Peyer's patch (tissue), 4 donors: ENCODE measurements at regions not wholly inside any gene's neighbourhood (a gene's known extent, or its start where the extent isn't known, plus 50 kb on each side); places are given as distances from the start of the nearest gene placed in this dataset.

Experiments
- DNase-seq, 3 donors: peaks; one replicate each; pipeline ENCODE4 v3.0.0-alpha.2; 2017 to 2019
- H3K27ac ChIP-seq, 4 donors: fragments of 200-600 bp; sonication (generic); one replicate each; pipeline ENCODE4 v1.5.1; 2016 to 2019
- H3K27me3 ChIP-seq, 2 donors: fragments of 200-600 bp; sonication (generic); one replicate each; pipeline ENCODE4 v1.5.1; 2019
- H3K36me3 ChIP-seq, 3 donors: fragments of 200-600 bp; sonication (generic); one replicate each; pipeline ENCODE4 v1.5.1; 2016 to 2019
- H3K4me1 ChIP-seq, 4 donors: fragments of 200-600 bp; sonication (generic); one replicate each; pipeline ENCODE4 v1.5.1; 2016 to 2019
- H3K4me3 ChIP-seq, 4 donors: fragments of 200-600 bp; sonication (generic); 1 replicate in 3 of 4; 2 replicates in 1 of 4; pipeline ENCODE4 v1.5.1; 2016 to 2019; ENCODE audit warnings: mild to moderate bottlenecking in 1 of 4
- H3K9me3 ChIP-seq, 4 donors: fragments of 200-600 bp; sonication (generic); one replicate each; pipeline ENCODE4 v1.5.1; 2016 to 2019; ENCODE audit warnings: mild to moderate bottlenecking in 1 of 4
- CTCF ChIP-seq, 6 experiments: fragments of 450-650 bp in 4 of 6; fragments of 200-600 bp in 2 of 6; sonication (generic) in 1 of 6; IDR thresholded peaks; one replicate each; pipeline ENCODE4 v1.5.1; 2017 to 2019; ENCODE audit warnings: antibody characterized with exemption in 6 of 6, mild to moderate bottlenecking in 3 of 6, moderate library complexity in 1 of 6
- POLR2A ChIP-seq, 2 donors: fragments of 450-650 bp; IDR thresholded peaks; one replicate each; pipeline ENCODE4 v1.5.1; 2017; ENCODE audit warnings: antibody characterized with exemption in 2 of 2, mild to moderate bottlenecking in 2 of 2, moderate library complexity in 2 of 2

DNA sequence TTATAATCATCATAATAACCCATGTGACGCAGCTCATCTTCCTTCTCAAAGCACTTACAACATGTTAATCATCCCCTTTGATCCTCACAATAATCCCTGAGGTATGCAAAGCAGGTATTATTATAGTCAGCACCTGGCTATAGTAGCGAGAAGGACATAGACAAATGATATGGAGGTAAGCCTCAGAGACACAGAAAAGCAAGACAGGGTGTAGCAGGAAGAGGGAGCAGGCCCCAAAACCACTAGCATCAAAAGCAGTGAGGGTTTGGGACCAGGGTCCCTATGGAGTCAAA, 139.2 kb upstream of the SLC30A5 start:
- Histone ChIP-seq H3K4me1 (no peaks in the 10 kb centered on the region), H3K4me3 (no peak overlapping the region), H3K9me3 (no peaks in the 10 kb centered on the region), H3K27ac (peak overlapping the region in 1 of 4 donors; percentile 7), H3K27me3 (no peaks in the 10 kb centered on the region), H3K36me3 (no peaks in the 10 kb centered on the region)
- TF ChIP-seq POLR2A (IDR thresholded peaks at IDR 0.05) (no peak), CTCF (IDR thresholded peaks at IDR 0.05) (no peak)
- no peak for DNase-seq

DNA sequence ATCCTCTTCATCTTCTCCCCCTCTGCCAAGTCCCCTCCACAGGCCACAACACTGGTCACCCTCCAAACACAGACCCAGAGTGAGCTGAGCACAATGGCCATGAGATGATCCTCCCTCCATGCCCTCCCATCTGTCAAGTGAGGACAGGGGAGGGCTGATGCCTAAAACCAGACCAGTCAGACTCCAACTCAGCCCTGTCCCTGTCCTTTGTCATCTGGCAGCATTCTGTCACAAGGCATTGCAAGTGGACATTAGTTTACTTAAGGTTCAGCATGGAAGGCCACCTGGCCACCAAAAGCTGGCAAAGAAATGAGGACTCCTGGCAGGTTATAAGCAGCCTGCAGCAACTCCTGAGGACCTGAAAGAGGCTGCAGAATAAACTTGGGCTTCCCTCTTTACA, 136.2 kb upstream of the SLC30A5 start:
- TF ChIP-seq CTCF (IDR thresholded peaks at IDR 0.05), result no peak
- TF ChIP-seq POLR2A (IDR thresholded peaks at IDR 0.05), result no peak
- no peak for DNase-seq
- no peak overlapping the region for H3K4me3 ChIP-seq
- H3K4me1 ChIP-seq, result peaks cover 0 to 8% (median 0%) of the 10 kb centered on the region in 4 donors
- H3K27ac ChIP-seq, result no peak overlapping the region
- H3K27me3 ChIP-seq, result no peaks in the 10 kb centered on the region
- no peaks in the 10 kb centered on the region for H3K36me3 ChIP-seq
- H3K9me3 ChIP-seq, result no peaks in the 10 kb centered on the region

DNA sequence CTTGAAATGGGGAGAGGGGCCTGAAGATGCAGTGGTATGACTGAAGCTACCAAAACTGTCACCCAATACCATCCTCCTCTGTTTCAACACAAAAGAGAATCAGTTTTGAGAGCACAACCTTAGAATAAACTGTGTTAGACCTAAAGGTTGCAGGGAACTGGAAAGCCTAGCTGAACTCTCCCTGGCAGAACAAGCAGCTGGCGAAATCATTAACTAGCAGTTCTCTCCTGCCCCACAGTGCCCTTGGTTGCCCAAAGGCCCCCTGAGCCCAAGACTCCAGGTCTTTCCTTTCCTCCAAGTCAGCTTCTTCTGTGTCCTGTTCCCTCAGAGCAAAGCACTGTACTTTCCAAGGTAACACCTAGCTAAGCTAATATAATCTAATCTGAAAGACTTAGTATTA, 135.4 kb upstream of the SLC30A5 start:
- Histone ChIP-seq H3K36me3 (no peaks in the 10 kb centered on the region), H3K9me3 (no peaks in the 10 kb centered on the region), H3K4me1 (peaks cover 0 to 12% (median 0%) of the 10 kb centered on the region in 4 donors), H3K27me3 (no peaks in the 10 kb centered on the region), H3K4me3 (no peak overlapping the region), H3K27ac (no peak overlapping the region)
- no peak for TF ChIP-seq POLR2A (IDR thresholded peaks at IDR 0.05)
- TF ChIP-seq CTCF (IDR thresholded peaks at IDR 0.05), result no peak
- no peak for DNase-seq

DNA sequence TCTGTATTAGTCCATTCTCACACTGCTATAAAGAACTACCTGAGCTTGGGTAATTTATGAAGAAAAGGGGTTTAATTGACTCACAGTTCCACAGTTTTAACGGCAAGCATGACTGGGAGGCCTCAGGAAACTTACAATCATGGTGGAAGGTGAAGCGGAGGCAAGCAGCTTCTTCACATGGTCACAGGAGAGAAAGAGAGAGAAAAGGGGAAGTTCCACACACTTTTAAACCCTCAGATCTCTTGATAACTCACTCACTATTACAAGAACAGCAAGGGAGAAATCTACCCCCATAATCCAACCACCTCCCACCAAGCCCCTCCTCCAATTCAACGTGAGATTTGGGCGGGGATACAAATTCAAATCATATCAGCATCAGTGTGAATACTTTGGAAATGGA, 133.4 kb upstream of the SLC30A5 start:
- TF ChIP-seq CTCF (IDR thresholded peaks at IDR 0.05) (no peak), POLR2A (IDR thresholded peaks at IDR 0.05) (no peak)
- Histone ChIP-seq H3K27me3 (no peaks in the 10 kb centered on the region), H3K4me1 (peaks cover 0 to 12% (median 0%) of the 10 kb centered on the region in 4 donors), H3K9me3 (no peaks in the 10 kb centered on the region), H3K27ac (no peak overlapping the region), H3K36me3 (no peaks in the 10 kb centered on the region), H3K4me3 (no peak overlapping the region)
- no peak for DNase-seq

- Histone ChIP-seq H3K4me1 (peaks cover 0 to 12% (median 0%) of the 10 kb centered on the region in 4 donors), H3K4me3 (no peak overlapping the region), H3K27ac (no peak overlapping the region), H3K36me3 (no peaks in the 10 kb centered on the region), H3K9me3 (no peaks in the 10 kb centered on the region), H3K27me3 (no peaks in the 10 kb centered on the region)
- no peak for TF ChIP-seq CTCF (IDR thresholded peaks at IDR 0.05)
- TF ChIP-seq POLR2A (IDR thresholded peaks at IDR 0.05), result no peak
- DNase-seq, result no peak
These were observed 132.9 kb upstream of the SLC30A5 start for GRCh38 chr5:68960961-68961360.

DNA sequence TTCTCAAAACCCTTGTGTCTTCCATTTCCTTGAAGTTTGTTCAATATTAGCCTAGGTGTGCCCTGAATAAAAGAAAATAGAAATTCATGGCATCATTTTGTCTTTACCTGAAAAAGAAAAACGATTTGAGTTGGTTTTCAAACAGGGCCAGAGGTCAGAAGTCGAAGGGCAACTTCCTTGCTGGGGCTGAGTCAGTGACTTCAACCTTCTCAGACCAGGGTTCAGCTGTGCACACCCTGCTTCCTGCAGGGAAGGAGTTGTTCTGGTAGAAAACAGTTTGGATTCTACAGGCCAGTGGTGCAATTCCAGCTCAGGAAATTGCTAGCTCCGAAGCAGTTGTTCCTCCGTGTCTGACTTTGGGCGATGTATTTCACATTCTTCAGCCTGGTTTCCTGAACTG, 132.1 kb upstream of the SLC30A5 start:
- H3K4me3 ChIP-seq, result no peak overlapping the region
- H3K36me3 ChIP-seq, result no peaks in the 10 kb centered on the region
- no peaks in the 10 kb centered on the region for H3K9me3 ChIP-seq
- TF ChIP-seq POLR2A (IDR thresholded peaks at IDR 0.05) (no peak), CTCF (IDR thresholded peaks at IDR 0.05) (no peak)
- peaks cover 0 to 12% (median 0%) of the 10 kb centered on the region in 4 donors for H3K4me1 ChIP-seq
- DNase-seq, result peak in 1 of 3 donors; percentile 51
- H3K27me3 ChIP-seq, result no peaks in the 10 kb centered on the region
- no peak overlapping the region for H3K27ac ChIP-seq
